ENCODE measurements at regions not wholly inside any gene's neighbourhood (a gene's known extent, or its start where the extent isn't known, plus 50 kb on each side); places are given as distances from the start of the nearest gene placed in this dataset.

DNA sequence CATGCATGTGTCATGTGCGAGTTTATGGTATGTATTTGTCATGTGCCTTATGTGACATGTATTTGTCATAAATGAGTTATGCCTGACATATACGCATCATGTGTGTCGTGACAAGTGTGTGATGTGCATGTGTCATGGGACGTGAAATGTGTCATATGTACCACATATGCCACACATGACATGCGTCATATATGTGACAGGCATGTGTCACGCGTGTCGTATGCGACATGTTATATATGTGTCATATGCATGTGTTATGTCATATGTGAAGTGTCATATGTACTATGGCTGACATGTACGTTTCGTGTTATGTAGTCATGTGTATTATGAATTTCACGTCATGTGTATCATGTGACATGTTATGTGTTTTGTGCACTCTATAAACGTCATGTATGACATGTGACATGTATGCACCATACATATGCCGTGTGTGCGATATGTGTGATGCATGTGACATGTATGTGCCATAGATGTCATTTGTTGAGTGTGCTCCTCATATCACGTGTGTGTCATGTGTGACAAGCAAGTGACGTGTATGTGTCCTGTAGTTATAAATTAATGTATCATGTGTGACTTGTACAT lies 2152.3 kb upstream of the PIK3C3 start:
- TF ChIP-seq, protein P1, sequence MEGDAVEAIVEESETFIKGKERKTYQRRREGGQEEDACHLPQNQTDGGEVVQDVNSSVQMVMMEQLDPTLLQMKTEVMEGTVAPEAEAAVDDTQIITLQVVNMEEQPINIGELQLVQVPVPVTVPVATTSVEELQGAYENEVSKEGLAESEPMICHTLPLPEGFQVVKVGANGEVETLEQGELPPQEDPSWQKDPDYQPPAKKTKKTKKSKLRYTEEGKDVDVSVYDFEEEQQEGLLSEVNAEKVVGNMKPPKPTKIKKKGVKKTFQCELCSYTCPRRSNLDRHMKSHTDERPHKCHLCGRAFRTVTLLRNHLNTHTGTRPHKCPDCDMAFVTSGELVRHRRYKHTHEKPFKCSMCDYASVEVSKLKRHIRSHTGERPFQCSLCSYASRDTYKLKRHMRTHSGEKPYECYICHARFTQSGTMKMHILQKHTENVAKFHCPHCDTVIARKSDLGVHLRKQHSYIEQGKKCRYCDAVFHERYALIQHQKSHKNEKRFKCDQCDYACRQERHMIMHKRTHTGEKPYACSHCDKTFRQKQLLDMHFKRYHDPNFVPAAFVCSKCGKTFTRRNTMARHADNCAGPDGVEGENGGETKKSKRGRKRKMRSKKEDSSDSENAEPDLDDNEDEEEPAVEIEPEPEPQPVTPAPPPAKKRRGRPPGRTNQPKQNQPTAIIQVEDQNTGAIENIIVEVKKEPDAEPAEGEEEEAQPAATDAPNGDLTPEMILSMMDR (IDR thresholded peaks at IDR 0.05; ENCODE audit: insufficient read depth, low read length, poor library complexity, severe bottlenecking): no peak
- no peak for TF ChIP-seq EZH2phosphoT487 (conservative IDR thresholded peaks at IDR 0.05; ENCODE audit: low read length)

Measured in SU-DHL-6 (cell line).